GM21576 (cell line): ENCODE measurements at regions not wholly inside any gene's neighbourhood (a gene's known extent, or its start where the extent isn't known, plus 50 kb on each side); places are given as distances from the start of the nearest gene placed in this dataset.
"Not testable (repeated sequence)": the region's sequence is repeated elsewhere in the genome, so short reads cannot be mapped to it uniquely, and the experiment has no call there.

Source experiments
- ATAC-seq: cut with Tn5 transposase; IDR thresholded peaks from one replicate; pipeline ENCODE4 v1.9.1; 2021; ENCODE audit warnings: mild to moderate bottlenecking, moderate library complexity; ENCODE audit not compliant: unreplicated experiment

- no peak for ATAC-seq
Observed at GRCh38 chr7:16098058-16098457, 323.3 kb downstream of the CRPPA start.

DNA sequence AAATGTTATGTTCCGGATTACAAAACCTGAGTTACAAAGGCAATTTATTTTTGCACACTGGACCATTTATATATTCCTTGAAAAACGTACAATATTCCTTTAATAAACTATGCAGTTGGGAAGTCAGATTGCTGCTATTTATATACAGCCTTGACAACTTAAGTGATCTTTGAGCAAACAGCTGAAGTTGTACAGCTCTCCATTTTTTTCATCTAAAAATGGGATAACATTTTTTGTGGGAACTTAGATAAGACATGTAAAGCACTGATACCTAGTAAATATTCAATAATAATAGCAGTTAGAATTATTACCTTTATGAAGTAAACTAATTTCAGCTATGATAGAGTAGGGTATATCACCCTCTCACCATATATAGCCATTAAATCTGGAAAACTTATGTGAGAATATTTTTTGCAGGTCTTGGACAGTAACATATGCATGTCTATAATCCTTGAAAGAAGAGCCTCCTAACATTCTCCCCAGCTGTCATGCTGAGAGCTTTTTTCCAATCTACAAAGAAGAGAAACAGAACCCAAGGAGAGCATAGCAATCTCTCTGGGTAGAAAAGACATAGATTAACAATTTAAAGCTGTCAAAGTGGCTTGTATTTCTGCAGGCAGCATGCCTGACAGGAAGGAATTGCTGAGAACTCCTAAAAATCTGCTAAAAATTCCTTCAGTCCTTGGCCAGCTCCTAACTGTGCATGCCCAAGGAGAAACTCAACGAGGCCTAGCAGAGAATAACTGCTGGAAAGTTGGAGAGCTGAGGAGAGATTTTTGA lies 326.0 kb downstream of the CRPPA start:
- ATAC-seq: no peak

- no peak for ATAC-seq
Observed at GRCh38 chr7:16094651-16095050, 326.7 kb downstream of the CRPPA start.

DNA sequence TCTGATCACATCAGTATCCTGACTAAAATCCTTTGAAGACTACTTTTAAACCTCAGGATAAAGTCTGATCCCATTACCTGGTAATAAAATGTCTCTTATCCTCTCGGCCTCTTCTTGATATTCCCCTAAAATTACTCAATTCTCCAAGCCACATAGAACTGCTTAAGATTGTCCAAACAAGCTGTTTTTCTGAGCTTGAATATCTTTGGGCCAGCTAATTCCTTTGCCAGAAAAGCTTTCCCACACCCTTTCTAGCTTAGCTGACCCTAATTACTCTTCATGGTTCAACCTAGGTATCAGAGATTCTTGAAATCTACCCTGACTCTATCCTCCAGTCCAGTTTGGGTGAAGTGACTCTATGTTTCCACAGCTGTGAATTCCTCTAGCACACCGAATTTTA lies 328.6 kb downstream of the CRPPA start:
- ATAC-seq: no peak

DNA sequence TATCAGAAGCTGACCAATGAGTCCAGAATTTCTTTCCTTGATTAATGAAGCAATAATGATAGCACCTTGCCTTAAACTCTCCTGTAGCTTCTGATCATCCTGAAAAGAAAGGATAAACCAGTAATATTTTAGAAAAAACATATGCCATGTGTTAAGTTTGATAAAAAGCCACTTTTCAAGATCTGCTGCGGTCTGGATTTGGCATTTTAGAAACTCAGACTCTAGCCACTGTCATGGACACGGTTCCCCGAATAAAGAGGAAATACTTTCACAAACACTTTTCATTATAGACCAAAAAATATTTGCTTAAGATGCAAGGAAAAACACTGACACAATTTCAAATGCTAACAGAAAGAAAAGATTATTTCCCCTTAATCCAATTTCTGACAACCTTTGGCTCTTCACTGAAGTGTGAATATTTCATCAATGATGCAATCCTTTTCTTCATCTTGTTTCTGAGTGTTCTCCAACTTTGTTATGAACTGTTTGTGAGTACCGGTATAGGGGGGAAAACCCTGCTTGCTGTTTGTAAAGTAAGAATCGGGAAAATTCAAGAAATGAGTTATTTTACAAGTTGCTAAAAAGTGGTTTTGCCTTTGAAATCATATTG lies 329.5 kb downstream of the CRPPA start:
- ATAC-seq: no peak

DNA sequence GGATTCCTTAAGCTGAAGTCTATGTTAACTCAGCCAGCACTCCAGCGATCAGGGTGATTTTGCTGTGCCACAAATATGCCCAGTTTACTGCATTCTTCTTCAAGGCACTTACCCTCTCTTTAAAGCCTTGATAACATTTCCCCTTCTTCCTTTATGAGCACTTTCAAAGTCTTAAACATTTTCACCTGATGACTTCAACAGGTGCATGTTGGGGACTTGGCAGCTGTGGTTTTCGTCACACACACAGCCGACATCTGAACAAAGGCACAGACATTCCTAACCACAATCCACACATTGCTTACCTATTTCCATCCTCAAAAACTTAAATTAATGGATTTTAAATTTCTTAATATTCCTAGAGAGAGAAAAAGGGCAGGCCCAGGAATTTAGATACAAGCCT lies 331.5 kb downstream of the CRPPA start:
- ATAC-seq: no peak

DNA sequence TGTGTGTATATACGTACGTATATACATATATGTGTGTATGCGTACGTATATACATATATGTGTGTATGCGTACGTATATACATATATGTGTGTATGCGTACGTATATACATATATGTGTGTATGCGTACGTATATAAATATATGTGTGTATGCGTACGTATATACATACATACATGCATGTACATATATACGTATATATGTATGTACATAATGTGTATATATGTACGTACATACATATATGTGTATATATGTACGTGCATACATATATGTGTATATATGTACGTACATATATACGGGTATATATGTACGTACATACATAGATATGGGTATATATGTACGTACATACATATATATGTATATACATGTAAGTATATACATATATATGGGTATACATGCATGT lies 332.1 kb downstream of the CRPPA start:
- ATAC-seq: no peak

GRCh38 chr7:16086743-16087142 lies 334.6 kb downstream of the CRPPA start:
- ATAC-seq: no peak

- not testable (repeated sequence) for ATAC-seq
Observed at GRCh38 chr7:16085780-16086179, 335.6 kb downstream of the CRPPA start.

DNA sequence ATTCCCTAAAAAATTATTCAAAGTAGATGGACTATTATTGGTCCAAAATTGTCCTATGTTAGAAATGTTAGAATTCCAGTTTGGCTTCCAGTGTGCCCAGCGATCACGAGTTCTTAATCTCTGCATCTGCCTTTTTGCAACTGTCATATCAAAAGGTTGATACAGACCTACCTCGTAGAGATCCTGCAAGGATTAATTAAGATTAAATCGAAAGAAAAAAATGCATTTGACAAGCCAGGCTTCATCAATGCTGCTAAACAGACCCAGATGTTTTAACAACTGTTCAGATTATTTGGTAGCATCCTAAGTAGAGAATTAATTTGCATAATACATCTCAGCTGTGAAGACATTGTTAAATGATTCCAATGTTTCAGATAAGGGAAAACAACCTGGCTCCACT lies 336.5 kb downstream of the CRPPA start:
- ATAC-seq: no peak

DNA sequence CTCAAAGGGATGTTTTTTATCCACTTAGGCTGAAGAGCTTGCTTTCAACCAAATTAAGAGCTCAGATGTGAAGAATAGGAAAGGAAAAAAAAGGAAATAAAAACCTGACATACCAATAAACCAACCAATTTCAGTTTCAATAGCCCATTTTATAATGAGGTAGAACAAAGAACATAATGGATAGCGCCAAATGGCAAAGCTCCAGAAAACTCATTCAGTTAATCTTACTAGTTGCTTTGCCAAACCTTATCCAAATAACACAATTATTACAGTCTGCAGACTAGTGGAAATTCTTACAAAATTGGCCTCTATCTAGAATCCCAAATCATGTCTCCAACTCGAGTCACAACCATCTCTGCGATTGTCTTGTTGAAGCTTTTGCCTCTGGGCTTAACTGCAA lies 337.0 kb downstream of the CRPPA start:
- no peak for ATAC-seq

DNA sequence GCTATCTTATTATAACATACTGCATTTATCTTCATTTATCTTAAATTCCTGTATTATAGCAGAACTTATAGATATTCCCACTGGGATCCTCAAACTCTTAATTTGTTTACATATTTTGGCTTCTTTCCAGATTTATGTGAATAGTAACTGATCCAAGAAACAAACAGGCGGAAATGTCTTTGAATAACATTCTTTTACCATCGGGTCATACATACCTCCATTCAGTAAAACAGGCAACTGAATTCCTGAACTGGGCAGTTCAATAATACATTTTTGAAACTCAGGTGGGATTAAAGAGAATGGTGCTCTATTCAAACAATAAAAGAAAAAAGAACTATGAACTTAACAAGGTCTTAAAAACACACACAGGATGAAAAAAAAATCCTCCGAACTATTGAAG lies 337.4 kb downstream of the CRPPA start:
- ATAC-seq: no peak

DNA sequence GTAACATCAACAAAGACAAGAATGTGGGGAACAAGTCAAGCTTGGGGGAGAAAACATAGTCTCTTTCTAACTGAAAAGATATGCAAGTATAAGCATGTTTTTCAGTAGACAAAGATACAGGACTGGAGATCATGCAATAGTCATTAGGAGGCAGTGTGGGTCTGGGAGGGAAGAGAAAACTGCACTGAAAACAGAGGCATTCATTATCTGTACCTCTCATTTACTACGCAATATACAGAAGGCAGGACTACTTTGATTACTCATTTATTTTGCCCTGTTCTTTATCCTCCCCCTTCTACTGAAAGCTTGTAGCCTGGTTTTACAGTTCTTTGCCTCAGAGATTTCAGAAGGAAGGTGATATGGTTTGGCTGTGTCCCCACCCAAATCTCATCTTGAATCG lies 341.2 kb downstream of the CRPPA start:
- no peak for ATAC-seq

DNA sequence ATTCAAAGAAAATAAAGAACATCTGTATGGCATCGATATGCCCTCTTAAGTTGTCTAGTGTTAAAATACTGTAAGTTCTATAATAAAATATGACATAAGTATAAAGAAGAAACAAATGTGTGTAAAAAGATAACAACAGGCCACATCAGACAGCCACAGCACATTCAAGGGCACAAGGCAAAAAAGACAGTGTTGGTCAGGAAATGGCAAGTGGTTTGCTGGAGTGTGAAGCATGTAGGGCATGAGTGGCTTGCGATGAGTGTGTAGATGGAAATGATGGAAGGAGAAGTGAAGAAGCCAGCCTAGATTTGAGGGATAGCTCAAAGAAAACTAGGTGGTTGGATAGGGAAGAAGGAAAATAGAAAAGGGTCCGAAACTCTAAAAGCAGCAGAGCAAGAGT lies 341.6 kb downstream of the CRPPA start:
- no peak for ATAC-seq

DNA sequence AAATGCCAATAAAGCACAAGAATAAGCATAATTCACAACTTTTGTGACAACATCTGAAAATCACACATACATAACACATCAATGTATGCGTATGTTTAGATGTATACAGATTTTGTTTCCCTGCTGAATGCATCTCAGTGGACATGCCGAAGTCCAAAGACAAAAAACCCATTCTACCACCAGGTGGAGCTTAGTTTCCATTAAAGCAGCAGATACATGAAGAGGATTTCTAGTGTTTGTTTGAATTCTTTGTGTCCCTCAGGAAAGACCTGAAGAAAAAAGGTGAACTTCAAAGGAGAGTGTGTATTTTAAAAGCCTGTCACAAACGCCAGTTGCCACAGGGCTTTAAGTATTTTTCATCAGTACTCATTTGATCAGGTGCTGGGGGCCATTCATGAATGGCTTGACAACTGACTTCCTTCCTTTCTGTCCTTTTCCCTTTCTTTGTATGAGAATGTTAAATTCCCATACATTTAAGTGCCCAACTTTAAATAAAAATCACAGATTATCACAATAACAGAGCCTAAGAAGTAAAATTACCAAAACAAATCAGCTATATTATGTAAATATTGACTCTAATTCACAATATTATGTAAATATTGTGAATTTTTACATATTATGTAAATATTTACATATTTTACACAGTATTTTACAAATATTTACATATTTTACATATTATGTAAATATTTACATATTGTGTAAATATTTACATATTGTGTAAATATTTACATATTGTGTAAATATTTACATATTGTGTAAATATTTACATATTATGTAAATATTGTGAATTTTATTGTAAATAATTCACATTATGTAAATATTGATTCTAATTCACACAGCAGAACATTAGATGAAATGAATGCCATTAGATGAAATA lies 343.0 kb downstream of the CRPPA start:
- peak; percentile 66 for ATAC-seq

DNA sequence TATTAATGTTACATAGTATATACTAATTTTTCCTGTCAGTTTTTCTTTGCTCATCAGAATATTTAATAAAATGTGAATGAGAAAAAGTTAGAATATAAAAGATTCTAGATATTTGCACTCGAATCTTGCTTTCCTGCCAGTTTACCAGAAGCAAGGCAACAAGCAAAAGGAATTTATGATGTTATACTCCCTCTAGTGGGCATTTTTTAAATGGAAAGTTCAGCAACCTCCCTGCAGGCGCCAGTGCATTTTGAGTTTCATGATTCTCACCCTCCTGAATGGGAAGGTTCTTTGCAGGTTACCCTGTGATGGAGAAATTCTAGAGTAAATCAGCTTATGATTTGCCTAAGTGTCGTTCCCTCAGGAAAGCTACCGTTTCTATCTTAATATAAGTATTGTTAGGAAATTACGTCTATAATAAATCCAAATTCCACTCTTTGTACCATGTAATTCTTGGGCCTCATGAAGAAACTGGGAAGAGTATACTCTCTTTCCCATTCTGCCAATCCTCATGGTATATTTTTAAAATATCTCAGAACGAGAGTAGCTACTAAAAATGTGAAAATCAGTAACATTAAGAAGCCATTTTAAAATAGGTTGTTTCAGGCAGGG lies 350.0 kb downstream of the CRPPA start:
- peak; percentile 79 for ATAC-seq

DNA sequence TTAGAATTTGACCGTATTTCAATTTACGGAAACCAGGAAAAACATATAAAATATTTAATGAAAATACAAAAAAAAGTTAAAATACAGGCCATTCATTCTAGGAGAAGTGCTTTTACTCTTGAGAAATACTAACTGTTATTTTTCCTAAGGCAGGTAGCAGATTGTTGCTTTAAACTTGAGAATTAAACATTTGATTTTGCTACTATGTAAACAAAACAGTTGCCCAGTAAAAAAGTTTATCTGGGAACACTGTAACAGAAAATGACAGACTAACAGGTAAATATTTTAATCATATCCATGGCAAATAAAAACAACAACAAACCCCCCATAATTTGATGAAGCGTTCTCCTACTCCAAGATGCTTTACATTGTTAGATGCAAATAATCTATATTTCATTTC lies 350.5 kb downstream of the CRPPA start:
- ATAC-seq: no peak

DNA sequence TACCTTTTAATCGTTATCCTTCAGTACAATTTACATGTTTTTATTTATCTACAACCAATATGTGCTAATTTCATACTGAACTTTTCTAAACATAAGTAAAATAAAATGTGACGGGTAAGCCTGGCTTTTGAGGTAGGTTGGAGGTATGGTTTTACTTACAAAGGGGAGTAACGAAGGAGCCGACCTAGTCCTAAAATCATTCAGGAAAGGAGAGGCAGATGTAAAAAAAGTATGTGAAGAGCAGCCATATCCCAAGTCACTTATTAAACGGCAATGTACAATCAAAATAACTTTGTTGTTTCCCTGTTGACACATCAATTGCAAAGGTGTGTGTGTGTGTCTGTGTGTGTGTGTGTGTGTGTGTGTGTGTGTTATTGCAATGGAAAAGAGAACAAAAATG lies 351.3 kb downstream of the CRPPA start:
- no peak for ATAC-seq

GRCh38 chr7:16068183-16068582 lies 353.2 kb downstream of the CRPPA start:
- no peak for ATAC-seq

DNA sequence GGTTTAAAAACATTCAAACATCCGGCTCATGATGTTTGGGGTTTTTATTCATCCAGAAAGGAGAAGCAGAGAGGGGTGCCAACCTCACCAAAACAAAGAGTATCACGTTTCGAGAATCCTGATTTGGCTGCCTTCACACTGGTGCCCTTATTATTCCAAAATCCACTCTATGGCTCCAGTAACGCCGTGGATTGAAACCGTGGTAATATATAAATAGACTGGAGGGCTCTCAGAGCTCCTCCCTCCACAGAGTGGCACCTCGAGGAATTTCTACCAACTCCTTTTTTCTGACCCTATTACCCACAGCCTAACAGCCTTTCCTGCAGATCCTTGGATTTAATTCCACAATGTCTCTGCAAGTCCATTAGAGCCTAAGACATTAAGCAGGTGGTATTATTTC lies 353.6 kb downstream of the CRPPA start:
- no peak for ATAC-seq

- no peak for ATAC-seq
Observed at GRCh38 chr7:16066805-16067459, 354.4 kb downstream of the CRPPA start.
